Testis (tissue), 2 donors: ENCODE measurements at regions not wholly inside any gene's neighbourhood (a gene's known extent, or its start where the extent isn't known, plus 50 kb on each side); places are given as distances from the start of the nearest gene placed in this dataset.

Experiments used
- CTCF ChIP-seq, 3 experiments: fragments of 450-650 bp in 2 of 3; fragments of 200-600 bp in 1 of 3; sonication (generic) in 1 of 3; IDR thresholded peaks; one replicate each; pipeline ENCODE4 v1.5.1; 2016 to 2019; ENCODE audit warnings: antibody characterized with exemption in 3 of 3, mild to moderate bottlenecking in 2 of 3, moderate library complexity in 1 of 3
- POLR2A ChIP-seq: fragments of 450-650 bp; IDR thresholded peaks from one replicate; pipeline ENCODE4 v1.6.1; 2017; ENCODE audit warnings: antibody characterized with exemption, mild to moderate bottlenecking, moderate library complexity

- no peak for TF ChIP-seq CTCF (IDR thresholded peaks at IDR 0.05)
- TF ChIP-seq POLR2A: no peak
Observed at GRCh38 chr14:43745746-43746145, 761.3 kb downstream of the FSCB start.
